Panc1 (cell line): ENCODE measurements at regions not wholly inside any gene's neighbourhood (a gene's known extent, or its start where the extent isn't known, plus 50 kb on each side); places are given as distances from the start of the nearest gene placed in this dataset.

Experiments used
- ATAC-seq: fragments of 200-7000 bp; cut with Tn5 transposase; 2 replicates; pipeline ENCODE4 v1.9.1; 2020; ENCODE audit warnings: mild to moderate bottlenecking, moderate library complexity
- BruUV-seq: library from RNA; stranded (reverse); fragments of 400-500 nt; replicated peaks from 2 replicates; lab custom pipeline; 2021; lab: Mats Ljungman, UMichigan
- CTCF ChIA-PET: fragments of 300-600 bp; sonication (Branson Sonifier 250); formaldehyde crosslinking; loops from one replicate; lab custom pipeline; 2022; ENCODE audit warnings: antibody characterized with exemption; lab: Charles Lee
- POLR2A ChIA-PET: fragments of 300-600 bp; sonication (Branson Sonifier 250); formaldehyde crosslinking; loops from one replicate; lab custom pipeline; 2022; ENCODE audit warnings: antibody characterized with exemption; lab: Charles Lee
- DNase-seq: peaks from one replicate; pipeline ENCODE4 v3.0.0-alpha.2; 2010; ENCODE audit warnings: low read depth, low spot score
- H3K27ac ChIP-seq: 2 replicates; pipeline ENCODE4 v1.5.1; 2011; ENCODE audit warnings: mild to moderate bottlenecking, low read length, inconsistent platforms
- H3K27me3 ChIP-seq: fragments of 200-500 bp; sonication (Bioruptor generic); 2 replicates; pipeline ENCODE4 v1.6.0; 2014; ENCODE audit warnings: low read length, inconsistent platforms; ENCODE audit not compliant: control insufficient read depth, insufficient read depth
- H3K36me3 ChIP-seq: fragments of 200-500 bp; sonication (Bioruptor generic); 2 replicates; pipeline ENCODE4 v1.5.1; 2014; ENCODE audit warnings: inconsistent platforms, mild to moderate bottlenecking, low read length, moderate library complexity; ENCODE audit not compliant: control insufficient read depth, insufficient read depth
- H3K4me1 ChIP-seq: 2 replicates; pipeline ENCODE4 v1.5.1; 2011; ENCODE audit warnings: inconsistent platforms, mild to moderate bottlenecking, low read length, moderate library complexity; ENCODE audit not compliant: control insufficient read depth, insufficient read depth
- H3K4me3 ChIP-seq, 2 experiments: 2 replicates each; pipeline ENCODE4 v1.5.1; 2011 to 2012; ENCODE audit warnings: low read depth in 2 of 2, low read length in 2 of 2, mild to moderate bottlenecking in 2 of 2, inconsistent platforms in 1 of 2, moderate library complexity in 1 of 2
- H3K9me3 ChIP-seq: fragments of 200-500 bp; sonication (Bioruptor generic); 2 replicates; pipeline ENCODE4 v1.5.1; 2014; ENCODE audit warnings: low read depth, mild to moderate bottlenecking, inconsistent platforms, low read length, moderate library complexity; ENCODE audit not compliant: control insufficient read depth, insufficient read depth
- CTCF ChIP-seq: fragments of 450-650 bp; IDR thresholded peaks from 2 replicates; pipeline ENCODE4 v1.5.1; 2017; ENCODE audit warnings: mild to moderate bottlenecking
- POLR2AphosphoS5 ChIP-seq: IDR thresholded peaks from 2 replicates; pipeline ENCODE4 v1.6.1; 2012; ENCODE audit warnings: mild to moderate bottlenecking, low read depth, low read length, moderate library complexity
- REST ChIP-seq, 2 experiments: IDR thresholded peaks; 2 replicates each; pipeline ENCODE4 v1.6.1; 2011 to 2012; ENCODE audit warnings: low read depth in 2 of 2, control low read depth in 1 of 2, low read length in 1 of 2, mild to moderate bottlenecking in 1 of 2, moderate library complexity in 1 of 2; ENCODE audit not compliant: insufficient read depth in 1 of 2
- SIN3A ChIP-seq: IDR thresholded peaks from 2 replicates; pipeline ENCODE4 v1.6.1; 2012; ENCODE audit warnings: low read depth, mild to moderate bottlenecking, low read length, moderate library complexity, borderline replicate concordance; ENCODE audit not compliant: insufficient read depth
- TCF7L2 ChIP-seq: IDR thresholded peaks from 2 replicates; pipeline ENCODE4 v1.6.1; 2011; ENCODE audit warnings: mild to moderate bottlenecking, low read depth, low read length, inconsistent platforms
- in situ Hi-C: cut with HindIII; loops from 2 replicates; pipeline ENCODE4 v1.10.0; 2016; ENCODE audit warnings: low sequenced_read_pairs, low pct_unique_long_range_greater_than_20kb
- intact Hi-C: fragments of 100-400 bp; cut with micrococcal nuclease; formaldehyde crosslinking; loops from one replicate; pipeline ENCODE4 v1.10.0; 2022; ENCODE audit not compliant: unreplicated experiment

GRCh38 chr1:67918067-67918466 lies 84.8 kb upstream of the GNG12 start:
- Histone ChIP-seq H3K27ac (no peak overlapping the region), H3K36me3 (no peaks in the 10 kb centered on the region), H3K4me1 (peaks cover 4% of the 10 kb centered on the region; the same call in 1 of the 2 replicates), H3K9me3 (no peaks in the 10 kb centered on the region), H3K4me3 (no peak overlapping the region), H3K27me3 (no peaks in the 10 kb centered on the region)
- no TSS peak for BruUV-seq
- intact Hi-C loops = no loop called here
- in situ Hi-C loops = no loop called here
- ATAC-seq (no peak), DNase-seq (no peak)
- TF ChIP-seq REST (IDR thresholded peaks at IDR 0.05; ENCODE audit: insufficient read depth in 1 of 2, low read depth in 2 of 2, low read length in 1 of 2) (no peak), CTCF (no peak)
- ChIA-PET POLR2A (no interaction called here), CTCF (no interaction called here)

GRCh38 chr1:67917006-67917405 lies 83.7 kb upstream of the GNG12 start:
- ChIA-PET POLR2A (no interaction called here), CTCF (no interaction called here)
- in situ Hi-C loops = no loop called here
- TF ChIP-seq SIN3A = no peak
- no peak for TF ChIP-seq POLR2AphosphoS5
- no peak for TF ChIP-seq REST (IDR thresholded peaks at IDR 0.05; ENCODE audit: insufficient read depth in 1 of 2, low read depth in 2 of 2, low read length in 1 of 2)
- no peak for TF ChIP-seq CTCF
- TF ChIP-seq TCF7L2 = no peak
- no peak overlapping the region for H3K27ac ChIP-seq
- no TSS peak for BruUV-seq
- H3K27me3 ChIP-seq = no peaks in the 10 kb centered on the region
- ATAC-seq = no peak
- H3K4me3 ChIP-seq = no peak overlapping the region
- no peak for DNase-seq
- intact Hi-C loops = no loop called here
- no peaks in the 10 kb centered on the region for H3K9me3 ChIP-seq
- H3K4me1 ChIP-seq = peaks cover 4% of the 10 kb centered on the region; the same call in 1 of the 2 replicates
- no peaks in the 10 kb centered on the region for H3K36me3 ChIP-seq
